ENCODE measurements at regions not wholly inside any gene's neighbourhood (a gene's known extent, or its start where the extent isn't known, plus 50 kb on each side); places are given as distances from the start of the nearest gene placed in this dataset.

DNA sequence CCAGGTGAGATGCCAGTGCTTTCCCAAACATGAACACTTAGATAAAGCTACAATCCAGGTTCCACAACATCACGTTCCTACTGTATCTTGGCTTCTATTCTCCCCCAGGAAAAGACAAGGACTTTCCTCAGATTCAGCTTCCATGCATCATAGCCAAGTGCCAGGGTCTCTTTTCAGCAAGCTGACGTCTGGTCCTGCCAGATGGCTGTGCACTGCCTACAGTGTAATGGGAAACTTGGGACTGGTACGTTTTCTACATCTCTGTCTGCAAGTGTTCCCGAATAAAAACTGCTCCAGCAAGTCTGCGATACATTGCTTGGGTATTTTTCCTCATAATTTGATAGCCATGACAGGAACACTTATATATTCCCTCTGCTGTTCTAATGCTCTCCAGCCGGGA, 412.5 kb downstream of the FAM181B start:
- Histone ChIP-seq H3K9ac (no peak overlapping the region), H4K20me1 (ENCODE audit: low read depth) (no peaks in the 10 kb centered on the region), H3F3A (ENCODE audit: low read depth) (no peaks in the 10 kb centered on the region), H3K79me2 (ENCODE audit: low read depth) (no peaks in the 10 kb centered on the region), H2AFZ (replicated peaks) (no peak overlapping the region), H3K36me3 (no peaks in the 10 kb centered on the region), H3K4me3 (no peak overlapping the region), H3K9me3 (ENCODE audit: low read depth) (no peaks in the 10 kb centered on the region), H3K4me2 (no peak overlapping the region), H3K4me1 (no peaks in the 10 kb centered on the region), H3K27me3 (peaks cover 11% of the 10 kb centered on the region), H3K27ac (no peak overlapping the region)
- H3K27me3 Mint-ChIP-seq (ENCODE audit: insufficient read depth, low read depth) = no peaks in the 10 kb centered on the region
- H3K4me1 Mint-ChIP-seq = no peaks in the 10 kb centered on the region
- no peak overlapping the region for H3K27ac Mint-ChIP-seq
- no peak for TF ChIP-seq EZH2 (IDR thresholded peaks at IDR 0.05)
- TF ChIP-seq, protein P1, sequence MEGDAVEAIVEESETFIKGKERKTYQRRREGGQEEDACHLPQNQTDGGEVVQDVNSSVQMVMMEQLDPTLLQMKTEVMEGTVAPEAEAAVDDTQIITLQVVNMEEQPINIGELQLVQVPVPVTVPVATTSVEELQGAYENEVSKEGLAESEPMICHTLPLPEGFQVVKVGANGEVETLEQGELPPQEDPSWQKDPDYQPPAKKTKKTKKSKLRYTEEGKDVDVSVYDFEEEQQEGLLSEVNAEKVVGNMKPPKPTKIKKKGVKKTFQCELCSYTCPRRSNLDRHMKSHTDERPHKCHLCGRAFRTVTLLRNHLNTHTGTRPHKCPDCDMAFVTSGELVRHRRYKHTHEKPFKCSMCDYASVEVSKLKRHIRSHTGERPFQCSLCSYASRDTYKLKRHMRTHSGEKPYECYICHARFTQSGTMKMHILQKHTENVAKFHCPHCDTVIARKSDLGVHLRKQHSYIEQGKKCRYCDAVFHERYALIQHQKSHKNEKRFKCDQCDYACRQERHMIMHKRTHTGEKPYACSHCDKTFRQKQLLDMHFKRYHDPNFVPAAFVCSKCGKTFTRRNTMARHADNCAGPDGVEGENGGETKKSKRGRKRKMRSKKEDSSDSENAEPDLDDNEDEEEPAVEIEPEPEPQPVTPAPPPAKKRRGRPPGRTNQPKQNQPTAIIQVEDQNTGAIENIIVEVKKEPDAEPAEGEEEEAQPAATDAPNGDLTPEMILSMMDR (IDR thresholded peaks at IDR 0.05) = no peak
- no peak for TF ChIP-seq EZH2phosphoT487 (IDR thresholded peaks at IDR 0.05)
- DNase-seq (ENCODE audit: low spot score) = no peak
- H3K36me3 Mint-ChIP-seq = no peaks in the 10 kb centered on the region
- no peak overlapping the region for H3K4me3 Mint-ChIP-seq
- no peaks in the 10 kb centered on the region for H3K9me3 Mint-ChIP-seq

DNA sequence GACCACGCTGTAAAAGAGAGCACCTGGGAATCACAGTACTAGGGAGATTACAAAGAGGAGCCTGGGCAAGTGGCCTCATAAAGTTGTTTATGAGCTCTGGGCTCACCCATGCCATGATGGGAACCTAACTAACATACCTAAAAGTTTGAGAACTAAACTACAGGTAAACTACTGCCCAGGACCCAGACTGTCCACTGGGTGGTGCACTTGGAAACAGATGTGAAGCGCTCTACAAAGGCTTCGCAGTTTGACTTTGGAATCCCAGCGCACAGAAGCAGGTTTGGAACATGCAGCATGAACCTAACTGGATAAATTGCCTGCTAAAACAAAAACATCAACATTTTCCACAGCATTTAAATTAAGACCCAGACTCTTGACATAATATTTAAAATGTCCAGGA, 418.6 kb downstream of the FAM181B start:
- no peaks in the 10 kb centered on the region for H3K36me3 Mint-ChIP-seq
- no peak for TF ChIP-seq EZH2phosphoT487 (IDR thresholded peaks at IDR 0.05)
- TF ChIP-seq, protein P1 (IDR thresholded peaks at IDR 0.05) = peak; percentile 80
- no peaks in the 10 kb centered on the region for H3K27me3 Mint-ChIP-seq (ENCODE audit: insufficient read depth, low read depth)

DNA sequence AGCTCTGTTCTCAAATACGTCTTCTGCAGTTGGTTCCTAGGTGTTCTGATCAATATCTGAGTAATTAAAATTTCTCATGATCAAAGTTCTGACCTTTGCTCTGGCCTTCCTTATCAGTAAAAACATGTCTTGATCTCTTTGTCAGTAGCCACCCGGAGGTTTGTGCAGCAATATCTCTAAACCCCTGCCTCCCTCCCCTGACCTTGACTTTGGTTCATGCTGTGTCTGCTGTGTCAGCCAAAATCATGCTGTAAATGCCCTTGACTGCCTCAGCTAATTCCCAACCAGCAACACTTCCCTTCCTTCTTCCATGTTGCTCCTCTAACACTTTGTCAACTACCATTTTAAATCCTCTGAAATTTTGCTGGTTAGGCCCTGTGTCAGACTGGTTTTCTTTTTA, 424.7 kb downstream of the FAM181B start:
- Histone ChIP-seq H3K27me3 (no peaks in the 10 kb centered on the region), H3K9ac (no peak overlapping the region), H3K4me1 (no peaks in the 10 kb centered on the region), H3K4me3 (no peak overlapping the region), H3K4me2 (no peak overlapping the region), H3K27ac (no peak overlapping the region), H3K36me3 (no peaks in the 10 kb centered on the region), H4K20me1 (ENCODE audit: low read depth) (no peaks in the 10 kb centered on the region), H2AFZ (replicated peaks) (no peak overlapping the region), H3K9me3 (ENCODE audit: low read depth) (no peaks in the 10 kb centered on the region), H3K79me2 (ENCODE audit: low read depth) (no peaks in the 10 kb centered on the region), H3F3A (ENCODE audit: low read depth) (no peaks in the 10 kb centered on the region)
- Mint-ChIP-seq H3K36me3 (no peaks in the 10 kb centered on the region), H3K27ac (no peak overlapping the region), H3K4me1 (no peaks in the 10 kb centered on the region), H3K9me3 (no peaks in the 10 kb centered on the region), H3K27me3 (ENCODE audit: insufficient read depth, low read depth) (no peaks in the 10 kb centered on the region), H3K4me3 (no peak overlapping the region)
- TF ChIP-seq, protein P1 (IDR thresholded peaks at IDR 0.05) = no peak
- TF ChIP-seq EZH2phosphoT487 (IDR thresholded peaks at IDR 0.05) = no peak
- TF ChIP-seq EZH2 (IDR thresholded peaks at IDR 0.05) = no peak
- DNase-seq (ENCODE audit: low spot score) = no peak

More for the DNA sequence above, 418.6 kb downstream of the FAM181B start:
- Histone ChIP-seq H3K9me3 (ENCODE audit: low read depth) (no peaks in the 10 kb centered on the region), H3K27me3 (peaks cover 21% of the 10 kb centered on the region), H3F3A (ENCODE audit: low read depth) (no peaks in the 10 kb centered on the region), H3K27ac (no peak overlapping the region), H3K36me3 (no peaks in the 10 kb centered on the region), H3K4me3 (no peak overlapping the region), H2AFZ (replicated peaks) (no peak overlapping the region), H3K4me1 (no peaks in the 10 kb centered on the region), H3K4me2 (no peak overlapping the region), H3K9ac (no peak overlapping the region), H4K20me1 (ENCODE audit: low read depth) (no peaks in the 10 kb centered on the region), H3K79me2 (ENCODE audit: low read depth) (no peaks in the 10 kb centered on the region)
- no peaks in the 10 kb centered on the region for H3K9me3 Mint-ChIP-seq
- no peak overlapping the region for H3K4me3 Mint-ChIP-seq
- H3K27ac Mint-ChIP-seq = no peak overlapping the region
- no peaks in the 10 kb centered on the region for H3K4me1 Mint-ChIP-seq
- DNase-seq (ENCODE audit: low spot score) = peak; percentile 70

GRCh38 chr11:82305123-82305522, 428.5 kb downstream of the FAM181B start:
- no peak overlapping the region for H3K4me2 ChIP-seq
- no peaks in the 10 kb centered on the region for H3K27me3 ChIP-seq
- H3F3A ChIP-seq (ENCODE audit: low read depth) = no peaks in the 10 kb centered on the region
- H3K9me3 ChIP-seq (ENCODE audit: low read depth) = no peaks in the 10 kb centered on the region
- no peak overlapping the region for H3K4me3 ChIP-seq
- no peak overlapping the region for H3K27ac ChIP-seq
- no peaks in the 10 kb centered on the region for H3K4me1 ChIP-seq
- H4K20me1 ChIP-seq (ENCODE audit: low read depth) = no peaks in the 10 kb centered on the region
- H2AFZ ChIP-seq (replicated peaks) = no peak overlapping the region
- H3K4me3 Mint-ChIP-seq = no peak overlapping the region
- H3K36me3 ChIP-seq = no peaks in the 10 kb centered on the region
- no peak overlapping the region for H3K27ac Mint-ChIP-seq
- H3K79me2 ChIP-seq (ENCODE audit: low read depth) = no peaks in the 10 kb centered on the region
- H3K9ac ChIP-seq = no peak overlapping the region
- no peaks in the 10 kb centered on the region for H3K27me3 Mint-ChIP-seq (ENCODE audit: insufficient read depth, low read depth)
- no peaks in the 10 kb centered on the region for H3K9me3 Mint-ChIP-seq
- DNase-seq (ENCODE audit: low spot score) = no peak
- H3K36me3 Mint-ChIP-seq = no peaks in the 10 kb centered on the region
- H3K4me1 Mint-ChIP-seq = no peaks in the 10 kb centered on the region
- no peak for TF ChIP-seq EZH2 (IDR thresholded peaks at IDR 0.05)
- TF ChIP-seq, protein P1 (IDR thresholded peaks at IDR 0.05) = no peak
- no peak for TF ChIP-seq EZH2phosphoT487 (IDR thresholded peaks at IDR 0.05)

All from neural progenitor cell (in vitro differentiated cells).